H1 (cell line): ENCODE measurements at regions not wholly inside any gene's neighbourhood (a gene's known extent, or its start where the extent isn't known, plus 50 kb on each side); places are given as distances from the start of the nearest gene placed in this dataset.

ENCODE experiments used
- CTCF ChIA-PET: fragments of 300-600 bp; sonication (Branson Sonifier 250); formaldehyde crosslinking; loops from one replicate; lab custom pipeline; 2021; ENCODE audit not compliant: partially characterized antibody; lab: Charles Lee
- POLR2A ChIA-PET: fragments of 300-600 bp; sonication (Branson Sonifier 250); formaldehyde crosslinking; loops from one replicate; lab custom pipeline; 2021; ENCODE audit warnings: inconsistent platforms; ENCODE audit not compliant: partially characterized antibody; lab: Charles Lee
- DNase-seq, 2 experiments: peaks; one replicate each; pipeline versions ENCODE4 v3.0.0 to v3.0.0-alpha.2; 2010 to 2022; ENCODE audit warnings: low spot score in 2 of 2, low read depth in 1 of 2, mixed read lengths in 1 of 2
- FAIRE-seq: peaks from 2 replicates; lab custom pipeline; 2011; peaks lifted over from hg19 to GRCh38; lab: Jason Lieb, UNC
- H2AFZ ChIP-seq: 2 replicates; pipeline ENCODE4 v1.8.1; 2012; ENCODE audit warnings: low read length, inconsistent platforms
- H2AK5ac ChIP-seq: 2 replicates; pipeline ENCODE4 v1.6.1; 2013; ENCODE audit warnings: low read depth, low read length
- H2BK120ac ChIP-seq: replicated peaks from 2 replicates; pipeline ENCODE3; 2013; ENCODE audit warnings: low read depth, low read length, inconsistent platforms
- H2BK12ac ChIP-seq: 2 replicates; pipeline ENCODE4 v1.6.1; 2013; ENCODE audit warnings: low read depth, low read length
- H2BK15ac ChIP-seq: 2 replicates; pipeline ENCODE4 v1.6.1; 2013; ENCODE audit warnings: low read length
- H2BK20ac ChIP-seq: 2 replicates; pipeline ENCODE4 v1.6.1; 2013; ENCODE audit warnings: low read length
- H2BK5ac ChIP-seq: 2 replicates; pipeline ENCODE4 v1.6.1; 2013; ENCODE audit warnings: low read depth, low read length
- H3K14ac ChIP-seq: 2 replicates; pipeline ENCODE4 v1.6.1; 2013; ENCODE audit warnings: inconsistent platforms; ENCODE audit not compliant: insufficient read length
- H3K18ac ChIP-seq: 2 replicates; pipeline ENCODE4 v1.6.1; 2013; ENCODE audit warnings: low read length; ENCODE audit errors: extremely low read depth
- H3K23ac ChIP-seq: 2 replicates; pipeline ENCODE4 v1.6.1; 2013; ENCODE audit warnings: inconsistent platforms; ENCODE audit not compliant: insufficient read length
- H3K23me2 ChIP-seq: 2 replicates; pipeline ENCODE4 v1.6.1; 2013; ENCODE audit warnings: low read depth, low read length
- H3K27ac ChIP-seq: 2 replicates; pipeline ENCODE4 v1.6.1; 2011; ENCODE audit warnings: low read depth, low read length, inconsistent platforms
- H3K27me3 ChIP-seq, 4 experiments: replicated peaks in 1 of 4; 1 replicate in 1 of 4; 2 replicates in 3 of 4; pipeline versions ENCODE4 v1.6.1 to v1.8.1; 2011 to 2013; ENCODE audit warnings: low read length in 3 of 4, mild to moderate bottlenecking in 3 of 4, inconsistent platforms in 2 of 4, mixed read lengths in 2 of 4, moderate library complexity in 1 of 4; ENCODE audit not compliant: control insufficient read depth in 3 of 4, insufficient read depth in 3 of 4; ENCODE audit errors: extremely low read depth in 1 of 4
- H3K36me3 ChIP-seq, 4 experiments: 2 replicates each; pipeline versions ENCODE4 v1.6.1 to v1.8.1; 2011 to 2013; ENCODE audit warnings: mild to moderate bottlenecking in 4 of 4, low read length in 3 of 4, moderate library complexity in 2 of 4, control low read depth in 1 of 4, inconsistent platforms in 1 of 4; ENCODE audit not compliant: insufficient read depth in 4 of 4, control insufficient read depth in 2 of 4
- H3K4ac ChIP-seq: replicated peaks from 2 replicates; pipeline ENCODE3; 2013; ENCODE audit warnings: low read length, low read depth, mixed read lengths, inconsistent platforms; ENCODE audit not compliant: insufficient read length
- H3K4me1 ChIP-seq, 4 experiments: replicated peaks in 1 of 4; 1 replicate in 1 of 4; 2 replicates in 3 of 4; pipeline versions ENCODE4 v1.6.1 to v1.8.1; 2011 to 2013; ENCODE audit warnings: low read length in 3 of 4, inconsistent platforms in 2 of 4, mixed read lengths in 1 of 4; ENCODE audit not compliant: insufficient read depth in 4 of 4, control insufficient read depth in 3 of 4
- H3K4me2 ChIP-seq, 2 experiments: 2 replicates each; pipeline versions ENCODE4 v1.6.1 to v1.8.1; 2011 to 2013; ENCODE audit warnings: low read depth in 2 of 2, low read length in 2 of 2, control low read depth in 1 of 2, inconsistent platforms in 1 of 2, mild to moderate bottlenecking in 1 of 2; ENCODE audit not compliant: insufficient read depth in 1 of 2
- H3K4me3 ChIP-seq, 4 experiments: fragments of 200-600, 300-600 bp in 1 of 4; sonication (generic), shearing (Covaris generic), sonication (Bioruptor Twin) in 1 of 4; 2 replicates each; pipeline versions ENCODE4 v1.5.1 to v1.8.1; 2011 to 2016; ENCODE audit warnings: low read length in 4 of 4, low read depth in 3 of 4, control low read depth in 2 of 4, inconsistent platforms in 2 of 4, mild to moderate bottlenecking in 2 of 4, mixed read lengths in 1 of 4, moderate library complexity in 1 of 4; ENCODE audit not compliant: insufficient read depth in 2 of 4; ENCODE audit errors: extremely low read depth in 1 of 4
- H3K56ac ChIP-seq: replicated peaks from 2 replicates; pipeline ENCODE3; 2013; ENCODE audit warnings: low read depth, mild to moderate bottlenecking, mixed read lengths, low read length, inconsistent platforms; ENCODE audit not compliant: insufficient read length
- H3K79me1 ChIP-seq: 2 replicates; pipeline ENCODE4 v1.6.1; 2013; ENCODE audit warnings: low read depth, low read length, control low read depth
- H3K79me2 ChIP-seq, 2 experiments: 2 replicates each; pipeline versions ENCODE4 v1.6.1 to v1.8.1; 2012 to 2013; ENCODE audit warnings: low read length in 2 of 2, mild to moderate bottlenecking in 2 of 2, inconsistent platforms in 1 of 2; ENCODE audit not compliant: insufficient read depth in 2 of 2, control insufficient read depth in 1 of 2
- H3K9ac ChIP-seq, 4 experiments: replicated peaks in 1 of 4; 1 replicate in 1 of 4; 2 replicates in 3 of 4; pipeline versions ENCODE4 v1.6.1 to v1.8.1; 2011 to 2013; ENCODE audit warnings: low read depth in 3 of 4, low read length in 3 of 4, control low read depth in 2 of 4, mild to moderate bottlenecking in 2 of 4, moderate library complexity in 2 of 4, inconsistent platforms in 1 of 4; ENCODE audit errors: extremely low read depth in 1 of 4
- H3K9me3 ChIP-seq, 2 experiments: 2 replicates each; pipeline versions ENCODE4 v1.6.1 to v1.8.1; 2012 to 2013; ENCODE audit warnings: mild to moderate bottlenecking in 2 of 2, moderate library complexity in 2 of 2, control low read depth in 1 of 2, inconsistent platforms in 1 of 2, low read depth in 1 of 2, low read length in 1 of 2, mixed read lengths in 1 of 2; ENCODE audit not compliant: insufficient read depth in 2 of 2
- H4K20me1 ChIP-seq, 2 experiments: replicated peaks in 1 of 2; 2 replicates each; pipeline versions ENCODE3 to v1.8.1; 2011 to 2013; ENCODE audit warnings: inconsistent platforms in 2 of 2, low read length in 2 of 2, mild to moderate bottlenecking in 1 of 2; ENCODE audit not compliant: insufficient read depth in 2 of 2, control insufficient read depth in 1 of 2
- H4K5ac ChIP-seq: 2 replicates; pipeline ENCODE4 v1.6.1; 2013; ENCODE audit warnings: low read length, low read depth, mixed read lengths, inconsistent platforms; ENCODE audit not compliant: insufficient read length
- H4K8ac ChIP-seq: 2 replicates; pipeline ENCODE4 v1.8.0; 2013; ENCODE audit warnings: mild to moderate bottlenecking, moderate library complexity, low read length, inconsistent platforms; ENCODE audit not compliant: insufficient read depth; ENCODE audit errors: extremely low read depth
- H4K91ac ChIP-seq: replicated peaks from 2 replicates; pipeline ENCODE3; 2013; ENCODE audit warnings: low read length, mixed read lengths, inconsistent platforms; ENCODE audit not compliant: insufficient read length
- NRF1 ChIP-seq: IDR thresholded peaks from 2 replicates; pipeline ENCODE4 v1.6.1; 2011; ENCODE audit warnings: mild to moderate bottlenecking, low read depth, low read length, improper control_type of control experiment
- RXRA ChIP-seq: IDR thresholded peaks from 2 replicates; pipeline ENCODE4 v1.6.1; 2011; ENCODE audit warnings: low read depth, mild to moderate bottlenecking, low read length, moderate library complexity; ENCODE audit not compliant: insufficient read depth
- WGBS, 2 experiments: shearing (Covaris generic) in 1 of 2; methylation state at CpG; one replicate each; pipeline versions ENCODE4 v1.1.6 to v1.1.7; 2013 to 2015; ENCODE audit warnings: low lambda C conversion rate in 2 of 2, mixed read lengths in 2 of 2, inconsistent platforms in 1 of 2, low coverage in 1 of 2, missing lambda C conversion rate in 1 of 2; ENCODE audit not compliant: insufficient replicate concordance in 2 of 2, insufficient coverage in 1 of 2, insufficient read length in 1 of 2; ENCODE audit errors: extremely low coverage in 1 of 2, missing lambda C conversion rate in 1 of 2; 5-methylcytosine and 5-hydroxymethylcytosine counted together

- Histone ChIP-seq H2BK20ac (no peak overlapping the region), H3K79me1 (no peaks in the 10 kb centered on the region), H3K9ac (no peak overlapping the region), H2BK120ac (no peak overlapping the region), H3K79me2 (no peaks in the 10 kb centered on the region), H4K91ac (no peak overlapping the region), H3K23me2 (no peaks in the 10 kb centered on the region), H2BK12ac (no peak overlapping the region), H3K4me2 (no peak overlapping the region), H3K56ac (no peak overlapping the region), H3K14ac (no peak overlapping the region), H2BK15ac (no peak overlapping the region), H3K4me1 (peaks cover 0 to 5% (median 3%) of the 10 kb centered on the region in 4 experiments; a peak in 2 of 7 replicates), H2AK5ac (no peak overlapping the region), H3K27me3 (no peaks in the 10 kb centered on the region), H3K18ac (no peak overlapping the region), H4K8ac (no peak overlapping the region), H3K27ac (no peak overlapping the region), H3K4me3 (no peak overlapping the region), H2AFZ (no peak overlapping the region), H4K5ac (no peak overlapping the region), H4K20me1 (no peaks in the 10 kb centered on the region), H2BK5ac (no peak overlapping the region), H3K23ac (no peak overlapping the region), H3K4ac (no peak overlapping the region), H3K9me3 (no peaks in the 10 kb centered on the region), H3K36me3 (no peaks in the 10 kb centered on the region)
- FAIRE-seq (peak; percentile 28), DNase-seq (no peak)
- 93% methylated on average over 7 of the region's 7 CpGs; no CpG with 5 or more reads in 1 of the 2 experiments for WGBS, 2 experiments
- POLR2A ChIA-PET, result no interaction called here
- CTCF ChIA-PET, result interaction anchor here (0.8 to 1.9 kb wide), 9 partner anchors 9 to 730 kb away, joined by 3 to 12 read pairs (median 4); no protein-coding TSS in a partner anchor
- TF ChIP-seq NRF1 (no peak), RXRA (no peak)
Measured at GRCh38 chr4:178577933-178578332, 1135.7 kb upstream of the AGA start.
